ENCODE measurements at regions not wholly inside any gene's neighbourhood (a gene's known extent, or its start where the extent isn't known, plus 50 kb on each side); places are given as distances from the start of the nearest gene placed in this dataset.

DNA sequence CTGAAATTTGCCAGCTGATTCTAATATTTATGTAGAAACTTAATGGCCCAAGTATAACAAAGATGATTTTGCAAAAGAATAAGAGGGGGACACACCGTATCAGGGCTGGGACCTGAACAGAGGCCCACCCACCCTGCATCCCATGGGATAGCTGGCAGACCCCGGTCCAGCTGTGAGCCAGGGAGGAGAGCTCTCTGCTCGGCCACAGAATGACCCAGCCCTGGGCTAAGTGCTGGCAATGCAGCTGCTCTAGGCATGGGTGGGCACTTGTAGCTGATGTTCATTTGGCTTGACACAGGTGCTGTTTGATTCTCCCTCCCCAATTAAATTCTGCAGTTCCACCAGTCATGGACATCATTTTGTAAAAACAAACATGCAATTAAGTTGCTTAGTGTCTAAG, 522.8 kb upstream of the RAB6C start:
- no peak for DNase-seq
- Histone ChIP-seq H3K9ac (no peak overlapping the region), H3K27me3 (ENCODE audit: insufficient read depth) (no peaks in the 10 kb centered on the region), H3F3A (replicated peaks; ENCODE audit: insufficient read depth) (no peaks in the 10 kb centered on the region), H3K79me2 (ENCODE audit: insufficient read depth) (no peaks in the 10 kb centered on the region), H3K27ac (ENCODE audit: low read depth in 2 of 2, low read length in 1 of 2) (no peak overlapping the region), H3K4me1 (ENCODE audit: control insufficient read depth in 1 of 2, insufficient read depth in 2 of 2, low read depth in 1 of 2, low read length in 1 of 2) (no peaks in the 10 kb centered on the region), H3K4me3 (ENCODE audit: low read depth in 2 of 2, low read length in 1 of 2) (no peak overlapping the region), H3K9me2 (no peaks in the 10 kb centered on the region), H2AFZ (ENCODE audit: low read depth) (no peak overlapping the region), H4K20me1 (ENCODE audit: insufficient read depth) (no peaks in the 10 kb centered on the region), H3K4me2 (no peak overlapping the region), H3K9me3 (no peaks in the 10 kb centered on the region), H3K36me3 (replicated peaks in 1 of 2; ENCODE audit: control insufficient read depth in 1 of 2, insufficient read depth in 2 of 2, low read length in 1 of 2) (no peaks in the 10 kb centered on the region)
- TF ChIP-seq, protein P1, sequence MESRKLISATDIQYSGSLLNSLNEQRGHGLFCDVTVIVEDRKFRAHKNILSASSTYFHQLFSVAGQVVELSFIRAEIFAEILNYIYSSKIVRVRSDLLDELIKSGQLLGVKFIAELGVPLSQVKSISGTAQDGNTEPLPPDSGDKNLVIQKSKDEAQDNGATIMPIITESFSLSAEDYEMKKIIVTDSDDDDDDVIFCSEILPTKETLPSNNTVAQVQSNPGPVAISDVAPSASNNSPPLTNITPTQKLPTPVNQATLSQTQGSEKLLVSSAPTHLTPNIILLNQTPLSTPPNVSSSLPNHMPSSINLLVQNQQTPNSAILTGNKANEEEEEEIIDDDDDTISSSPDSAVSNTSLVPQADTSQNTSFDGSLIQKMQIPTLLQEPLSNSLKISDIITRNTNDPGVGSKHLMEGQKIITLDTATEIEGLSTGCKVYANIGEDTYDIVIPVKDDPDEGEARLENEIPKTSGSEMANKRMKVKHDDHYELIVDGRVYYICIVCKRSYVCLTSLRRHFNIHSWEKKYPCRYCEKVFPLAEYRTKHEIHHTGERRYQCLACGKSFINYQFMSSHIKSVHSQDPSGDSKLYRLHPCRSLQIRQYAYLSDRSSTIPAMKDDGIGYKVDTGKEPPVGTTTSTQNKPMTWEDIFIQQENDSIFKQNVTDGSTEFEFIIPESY (IDR thresholded peaks at IDR 0.05; ENCODE audit: borderline replicate concordance, low read depth), result no peak
- TF ChIP-seq MEF2A (IDR thresholded peaks at IDR 0.05; ENCODE audit: borderline replicate concordance, low read depth) (no peak), RXRA (IDR thresholded peaks at IDR 0.05; ENCODE audit: borderline replicate concordance, low read depth) (no peak)
- TF ChIP-seq, protein P2, sequence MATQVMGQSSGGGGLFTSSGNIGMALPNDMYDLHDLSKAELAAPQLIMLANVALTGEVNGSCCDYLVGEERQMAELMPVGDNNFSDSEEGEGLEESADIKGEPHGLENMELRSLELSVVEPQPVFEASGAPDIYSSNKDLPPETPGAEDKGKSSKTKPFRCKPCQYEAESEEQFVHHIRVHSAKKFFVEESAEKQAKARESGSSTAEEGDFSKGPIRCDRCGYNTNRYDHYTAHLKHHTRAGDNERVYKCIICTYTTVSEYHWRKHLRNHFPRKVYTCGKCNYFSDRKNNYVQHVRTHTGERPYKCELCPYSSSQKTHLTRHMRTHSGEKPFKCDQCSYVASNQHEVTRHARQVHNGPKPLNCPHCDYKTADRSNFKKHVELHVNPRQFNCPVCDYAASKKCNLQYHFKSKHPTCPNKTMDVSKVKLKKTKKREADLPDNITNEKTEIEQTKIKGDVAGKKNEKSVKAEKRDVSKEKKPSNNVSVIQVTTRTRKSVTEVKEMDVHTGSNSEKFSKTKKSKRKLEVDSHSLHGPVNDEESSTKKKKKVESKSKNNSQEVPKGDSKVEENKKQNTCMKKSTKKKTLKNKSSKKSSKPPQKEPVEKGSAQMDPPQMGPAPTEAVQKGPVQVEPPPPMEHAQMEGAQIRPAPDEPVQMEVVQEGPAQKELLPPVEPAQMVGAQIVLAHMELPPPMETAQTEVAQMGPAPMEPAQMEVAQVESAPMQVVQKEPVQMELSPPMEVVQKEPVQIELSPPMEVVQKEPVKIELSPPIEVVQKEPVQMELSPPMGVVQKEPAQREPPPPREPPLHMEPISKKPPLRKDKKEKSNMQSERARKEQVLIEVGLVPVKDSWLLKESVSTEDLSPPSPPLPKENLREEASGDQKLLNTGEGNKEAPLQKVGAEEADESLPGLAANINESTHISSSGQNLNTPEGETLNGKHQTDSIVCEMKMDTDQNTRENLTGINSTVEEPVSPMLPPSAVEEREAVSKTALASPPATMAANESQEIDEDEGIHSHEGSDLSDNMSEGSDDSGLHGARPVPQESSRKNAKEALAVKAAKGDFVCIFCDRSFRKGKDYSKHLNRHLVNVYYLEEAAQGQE (IDR thresholded peaks at IDR 0.05; ENCODE audit: low read depth, low read length), result no peak
- TF ChIP-seq, protein P3, sequence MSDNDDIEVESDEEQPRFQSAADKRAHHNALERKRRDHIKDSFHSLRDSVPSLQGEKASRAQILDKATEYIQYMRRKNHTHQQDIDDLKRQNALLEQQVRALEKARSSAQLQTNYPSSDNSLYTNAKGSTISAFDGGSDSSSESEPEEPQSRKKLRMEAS (IDR thresholded peaks at IDR 0.05; ENCODE audit: low read depth), result no peak
- ChIA-PET CTCF (no interaction called here), POLR2A (no interaction called here)
- 10% methylated on average over 3 of the region's 3 CpGs for WGBS (ENCODE audit: low lambda C conversion rate)

DNA sequence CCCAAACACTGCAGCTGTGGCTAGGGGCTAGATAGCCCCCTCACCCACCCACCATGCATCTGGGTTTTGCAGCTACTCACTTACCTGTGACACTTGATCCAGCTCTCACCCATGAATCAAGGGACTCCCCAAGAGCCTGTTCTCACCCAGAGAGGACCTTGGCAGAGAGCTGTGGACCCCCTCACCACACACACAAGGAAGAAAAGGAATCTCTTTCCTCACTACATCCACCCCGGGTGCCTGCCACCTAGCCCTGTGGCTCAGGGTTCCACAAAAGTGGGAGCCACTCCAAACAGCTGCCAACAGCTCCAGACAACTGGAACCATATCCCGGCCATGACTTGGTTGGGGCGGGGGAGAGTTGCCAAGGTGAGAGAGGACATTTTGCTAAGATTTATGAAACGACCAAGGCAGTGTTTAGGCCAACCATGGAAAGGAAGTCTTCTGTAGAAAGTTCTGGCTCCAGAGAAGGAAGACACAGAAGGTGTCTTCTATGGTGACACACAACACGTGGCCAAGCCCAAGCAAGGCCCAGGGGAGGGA, 522.1 kb upstream of the RAB6C start:
- H2AFZ ChIP-seq (ENCODE audit: low read depth), result no peak overlapping the region
- no peak for DNase-seq
- H3K27me3 ChIP-seq (ENCODE audit: insufficient read depth), result no peaks in the 10 kb centered on the region
- TF ChIP-seq RFX5 (IDR thresholded peaks at IDR 0.05; ENCODE audit: low read length) (no peak), TCF12 (IDR thresholded peaks at IDR 0.05) (no peak), FOXJ3 (CRISPR knock-in tag; IDR thresholded peaks at IDR 0.05) (no peak), YY1 (IDR thresholded peaks at IDR 0.05; ENCODE audit: low read depth) (no peak), TAF1 (IDR thresholded peaks at IDR 0.05; ENCODE audit: borderline replicate concordance, low read depth, low read length) (no peak)
- TF ChIP-seq, protein P4, sequence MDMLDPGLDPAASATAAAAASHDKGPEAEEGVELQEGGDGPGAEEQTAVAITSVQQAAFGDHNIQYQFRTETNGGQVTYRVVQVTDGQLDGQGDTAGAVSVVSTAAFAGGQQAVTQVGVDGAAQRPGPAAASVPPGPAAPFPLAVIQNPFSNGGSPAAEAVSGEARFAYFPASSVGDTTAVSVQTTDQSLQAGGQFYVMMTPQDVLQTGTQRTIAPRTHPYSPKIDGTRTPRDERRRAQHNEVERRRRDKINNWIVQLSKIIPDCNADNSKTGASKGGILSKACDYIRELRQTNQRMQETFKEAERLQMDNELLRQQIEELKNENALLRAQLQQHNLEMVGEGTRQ (IDR thresholded peaks at IDR 0.05; ENCODE audit: borderline replicate concordance, low read depth, low read length), result no peak
- no peaks in the 10 kb centered on the region for H3K79me2 ChIP-seq (ENCODE audit: insufficient read depth)
- H3F3A ChIP-seq (replicated peaks; ENCODE audit: insufficient read depth), result no peaks in the 10 kb centered on the region
- H3K9ac ChIP-seq, result no peak overlapping the region
- no peak overlapping the region for H3K4me2 ChIP-seq
- H3K27ac ChIP-seq (ENCODE audit: low read depth in 2 of 2, low read length in 1 of 2), result no peak overlapping the region
- CTCF ChIA-PET, result interaction anchor here (0.9 kb wide), 1 partner anchor 11 kb away, joined by 3 read pairs; no protein-coding TSS in a partner anchor
- H3K4me3 ChIP-seq (ENCODE audit: low read depth in 2 of 2, low read length in 1 of 2), result no peak overlapping the region
- H3K36me3 ChIP-seq (replicated peaks in 1 of 2; ENCODE audit: control insufficient read depth in 1 of 2, insufficient read depth in 2 of 2, low read length in 1 of 2), result no peaks in the 10 kb centered on the region
- POLR2A ChIA-PET, result no interaction called here
- 8% methylated on average over 5 of the region's 5 CpGs for WGBS (ENCODE audit: low lambda C conversion rate)
- no peaks in the 10 kb centered on the region for H3K9me3 ChIP-seq
- H4K20me1 ChIP-seq (ENCODE audit: insufficient read depth), result no peaks in the 10 kb centered on the region
- no peaks in the 10 kb centered on the region for H3K4me1 ChIP-seq (ENCODE audit: control insufficient read depth in 1 of 2, insufficient read depth in 2 of 2, low read depth in 1 of 2, low read length in 1 of 2)
- no peaks in the 10 kb centered on the region for H3K9me2 ChIP-seq

All from SK-N-SH (cell line).